H1 (cell line): ENCODE measurements at regions not wholly inside any gene's neighbourhood (a gene's known extent, or its start where the extent isn't known, plus 50 kb on each side); places are given as distances from the start of the nearest gene placed in this dataset.

Experiments used
- CTCF ChIA-PET: fragments of 300-600 bp; sonication (Branson Sonifier 250); formaldehyde crosslinking; loops from one replicate; lab custom pipeline; 2021; ENCODE audit not compliant: partially characterized antibody; lab: Charles Lee
- POLR2A ChIA-PET: fragments of 300-600 bp; sonication (Branson Sonifier 250); formaldehyde crosslinking; loops from one replicate; lab custom pipeline; 2021; ENCODE audit warnings: inconsistent platforms; ENCODE audit not compliant: partially characterized antibody; lab: Charles Lee
- DNase-seq, 2 experiments: peaks; one replicate each; pipeline versions ENCODE4 v3.0.0 to v3.0.0-alpha.2; 2010 to 2022; ENCODE audit warnings: low spot score in 2 of 2, low read depth in 1 of 2, mixed read lengths in 1 of 2
- FAIRE-seq: peaks from 2 replicates; lab custom pipeline; 2011; peaks lifted over from hg19 to GRCh38; lab: Jason Lieb, UNC
- H2AFZ ChIP-seq: 2 replicates; pipeline ENCODE4 v1.8.1; 2012; ENCODE audit warnings: low read length, inconsistent platforms
- H2AK5ac ChIP-seq: 2 replicates; pipeline ENCODE4 v1.6.1; 2013; ENCODE audit warnings: low read depth, low read length
- H2BK120ac ChIP-seq: replicated peaks from 2 replicates; pipeline ENCODE3; 2013; ENCODE audit warnings: low read depth, low read length, inconsistent platforms
- H2BK12ac ChIP-seq: 2 replicates; pipeline ENCODE4 v1.6.1; 2013; ENCODE audit warnings: low read depth, low read length
- H2BK15ac ChIP-seq: 2 replicates; pipeline ENCODE4 v1.6.1; 2013; ENCODE audit warnings: low read length
- H2BK20ac ChIP-seq: 2 replicates; pipeline ENCODE4 v1.6.1; 2013; ENCODE audit warnings: low read length
- H2BK5ac ChIP-seq: 2 replicates; pipeline ENCODE4 v1.6.1; 2013; ENCODE audit warnings: low read depth, low read length
- H3K14ac ChIP-seq: 2 replicates; pipeline ENCODE4 v1.6.1; 2013; ENCODE audit warnings: inconsistent platforms; ENCODE audit not compliant: insufficient read length
- H3K18ac ChIP-seq: 2 replicates; pipeline ENCODE4 v1.6.1; 2013; ENCODE audit warnings: low read length; ENCODE audit errors: extremely low read depth
- H3K23ac ChIP-seq: 2 replicates; pipeline ENCODE4 v1.6.1; 2013; ENCODE audit warnings: inconsistent platforms; ENCODE audit not compliant: insufficient read length
- H3K23me2 ChIP-seq: 2 replicates; pipeline ENCODE4 v1.6.1; 2013; ENCODE audit warnings: low read depth, low read length
- H3K27ac ChIP-seq: 2 replicates; pipeline ENCODE4 v1.6.1; 2011; ENCODE audit warnings: low read depth, low read length, inconsistent platforms
- H3K27me3 ChIP-seq, 4 experiments: replicated peaks in 1 of 4; 1 replicate in 1 of 4; 2 replicates in 3 of 4; pipeline versions ENCODE4 v1.6.1 to v1.8.1; 2011 to 2013; ENCODE audit warnings: low read length in 3 of 4, mild to moderate bottlenecking in 3 of 4, inconsistent platforms in 2 of 4, mixed read lengths in 2 of 4, moderate library complexity in 1 of 4; ENCODE audit not compliant: control insufficient read depth in 3 of 4, insufficient read depth in 3 of 4; ENCODE audit errors: extremely low read depth in 1 of 4
- H3K36me3 ChIP-seq, 4 experiments: 2 replicates each; pipeline versions ENCODE4 v1.6.1 to v1.8.1; 2011 to 2013; ENCODE audit warnings: mild to moderate bottlenecking in 4 of 4, low read length in 3 of 4, moderate library complexity in 2 of 4, control low read depth in 1 of 4, inconsistent platforms in 1 of 4; ENCODE audit not compliant: insufficient read depth in 4 of 4, control insufficient read depth in 2 of 4
- H3K4ac ChIP-seq: replicated peaks from 2 replicates; pipeline ENCODE3; 2013; ENCODE audit warnings: low read length, low read depth, mixed read lengths, inconsistent platforms; ENCODE audit not compliant: insufficient read length
- H3K4me1 ChIP-seq, 4 experiments: replicated peaks in 1 of 4; 1 replicate in 1 of 4; 2 replicates in 3 of 4; pipeline versions ENCODE4 v1.6.1 to v1.8.1; 2011 to 2013; ENCODE audit warnings: low read length in 3 of 4, inconsistent platforms in 2 of 4, mixed read lengths in 1 of 4; ENCODE audit not compliant: insufficient read depth in 4 of 4, control insufficient read depth in 3 of 4
- H3K4me2 ChIP-seq, 2 experiments: 2 replicates each; pipeline versions ENCODE4 v1.6.1 to v1.8.1; 2011 to 2013; ENCODE audit warnings: low read depth in 2 of 2, low read length in 2 of 2, control low read depth in 1 of 2, inconsistent platforms in 1 of 2, mild to moderate bottlenecking in 1 of 2; ENCODE audit not compliant: insufficient read depth in 1 of 2
- H3K4me3 ChIP-seq, 4 experiments: fragments of 200-600, 300-600 bp in 1 of 4; sonication (generic), shearing (Covaris generic), sonication (Bioruptor Twin) in 1 of 4; 2 replicates each; pipeline versions ENCODE4 v1.5.1 to v1.8.1; 2011 to 2016; ENCODE audit warnings: low read length in 4 of 4, low read depth in 3 of 4, control low read depth in 2 of 4, inconsistent platforms in 2 of 4, mild to moderate bottlenecking in 2 of 4, mixed read lengths in 1 of 4, moderate library complexity in 1 of 4; ENCODE audit not compliant: insufficient read depth in 2 of 4; ENCODE audit errors: extremely low read depth in 1 of 4
- H3K56ac ChIP-seq: replicated peaks from 2 replicates; pipeline ENCODE3; 2013; ENCODE audit warnings: low read depth, mild to moderate bottlenecking, mixed read lengths, low read length, inconsistent platforms; ENCODE audit not compliant: insufficient read length
- H3K79me1 ChIP-seq: 2 replicates; pipeline ENCODE4 v1.6.1; 2013; ENCODE audit warnings: low read depth, low read length, control low read depth
- H3K79me2 ChIP-seq, 2 experiments: 2 replicates each; pipeline versions ENCODE4 v1.6.1 to v1.8.1; 2012 to 2013; ENCODE audit warnings: low read length in 2 of 2, mild to moderate bottlenecking in 2 of 2, inconsistent platforms in 1 of 2; ENCODE audit not compliant: insufficient read depth in 2 of 2, control insufficient read depth in 1 of 2
- H3K9ac ChIP-seq, 4 experiments: replicated peaks in 1 of 4; 1 replicate in 1 of 4; 2 replicates in 3 of 4; pipeline versions ENCODE4 v1.6.1 to v1.8.1; 2011 to 2013; ENCODE audit warnings: low read depth in 3 of 4, low read length in 3 of 4, control low read depth in 2 of 4, mild to moderate bottlenecking in 2 of 4, moderate library complexity in 2 of 4, inconsistent platforms in 1 of 4; ENCODE audit errors: extremely low read depth in 1 of 4
- H3K9me3 ChIP-seq, 2 experiments: 2 replicates each; pipeline versions ENCODE4 v1.6.1 to v1.8.1; 2012 to 2013; ENCODE audit warnings: mild to moderate bottlenecking in 2 of 2, moderate library complexity in 2 of 2, control low read depth in 1 of 2, inconsistent platforms in 1 of 2, low read depth in 1 of 2, low read length in 1 of 2, mixed read lengths in 1 of 2; ENCODE audit not compliant: insufficient read depth in 2 of 2
- H4K20me1 ChIP-seq, 2 experiments: replicated peaks in 1 of 2; 2 replicates each; pipeline versions ENCODE3 to v1.8.1; 2011 to 2013; ENCODE audit warnings: inconsistent platforms in 2 of 2, low read length in 2 of 2, mild to moderate bottlenecking in 1 of 2; ENCODE audit not compliant: insufficient read depth in 2 of 2, control insufficient read depth in 1 of 2
- H4K5ac ChIP-seq: 2 replicates; pipeline ENCODE4 v1.6.1; 2013; ENCODE audit warnings: low read length, low read depth, mixed read lengths, inconsistent platforms; ENCODE audit not compliant: insufficient read length
- H4K8ac ChIP-seq: 2 replicates; pipeline ENCODE4 v1.8.0; 2013; ENCODE audit warnings: mild to moderate bottlenecking, moderate library complexity, low read length, inconsistent platforms; ENCODE audit not compliant: insufficient read depth; ENCODE audit errors: extremely low read depth
- H4K91ac ChIP-seq: replicated peaks from 2 replicates; pipeline ENCODE3; 2013; ENCODE audit warnings: low read length, mixed read lengths, inconsistent platforms; ENCODE audit not compliant: insufficient read length
- CHD1 ChIP-seq: IDR thresholded peaks from 2 replicates; pipeline ENCODE4 v1.6.1; 2012; ENCODE audit warnings: low read depth, low read length, improper control_type of control experiment
- GABPA ChIP-seq: IDR thresholded peaks from 2 replicates; pipeline ENCODE4 v1.6.1; 2011; ENCODE audit warnings: mild to moderate bottlenecking, low read length, moderate library complexity, borderline replicate concordance; ENCODE audit not compliant: insufficient read depth
- HDAC6 ChIP-seq: IDR thresholded peaks from one replicate; pipeline ENCODE4 v1.7.1; 2012; ENCODE audit warnings: low read depth, mild to moderate bottlenecking, inconsistent platforms, low read length, moderate library complexity
- JUN ChIP-seq: IDR thresholded peaks from 2 replicates; pipeline ENCODE4 v1.6.1; 2011; ENCODE audit warnings: low read depth, mild to moderate bottlenecking, improper control_type of control experiment, low read length
- KDM1A ChIP-seq: fragments of 200-600, 300-600 bp; sonication (generic); IDR thresholded peaks from 2 replicates; pipeline ENCODE4 v1.7.1; 2016; ENCODE audit warnings: mild to moderate bottlenecking, low read length, borderline replicate concordance
- POU5F1 ChIP-seq: IDR thresholded peaks from 2 replicates; pipeline ENCODE4 v1.6.1; 2011; ENCODE audit warnings: low read depth, mild to moderate bottlenecking, low read length, moderate library complexity
- RAD21 ChIP-seq, 2 experiments: IDR thresholded peaks in 1 of 2; conservative IDR thresholded peaks in 1 of 2; 2 replicates each; pipeline ENCODE4 v1.6.1; 2011; ENCODE audit warnings: low read depth in 2 of 2, low read length in 2 of 2, improper control_type of control experiment in 1 of 2, inconsistent platforms in 1 of 2, mild to moderate bottlenecking in 1 of 2, moderate library complexity in 1 of 2
- SAP30 ChIP-seq: fragments of 300-600 bp; sonication (generic); IDR thresholded peaks from 2 replicates; pipeline ENCODE4 v1.7.1; 2012; ENCODE audit warnings: low read length, moderate library complexity, mild to moderate bottlenecking, inconsistent platforms; ENCODE audit not compliant: insufficient read depth, insufficient replicate concordance
- SIN3A ChIP-seq, 2 experiments: IDR thresholded peaks in 1 of 2; conservative IDR thresholded peaks in 1 of 2; 2 replicates each; pipeline ENCODE4 v1.6.1; 2011 to 2012; ENCODE audit warnings: low read length in 2 of 2, improper control_type of control experiment in 1 of 2, low read depth in 1 of 2, mild to moderate bottlenecking in 1 of 2
- SP1 ChIP-seq: IDR thresholded peaks from 2 replicates; pipeline ENCODE4 v1.6.1; 2011; ENCODE audit warnings: low read depth, low read length
- SP2 ChIP-seq: IDR thresholded peaks from 2 replicates; pipeline ENCODE4 v1.6.1; 2012; ENCODE audit warnings: mild to moderate bottlenecking, low read length, inconsistent platforms
- SP4 ChIP-seq: IDR thresholded peaks from 2 replicates; pipeline ENCODE4 v1.6.1; 2012; ENCODE audit warnings: low read length, inconsistent platforms
- TAF7 ChIP-seq: optimal IDR thresholded peaks from 2 replicates; pipeline ENCODE3; 2011; ENCODE audit warnings: low read depth, mild to moderate bottlenecking, inconsistent platforms, low read length, moderate library complexity, borderline replicate concordance
- WGBS, 2 experiments: shearing (Covaris generic) in 1 of 2; methylation state at CpG; one replicate each; pipeline versions ENCODE4 v1.1.6 to v1.1.7; 2013 to 2015; ENCODE audit warnings: low lambda C conversion rate in 2 of 2, mixed read lengths in 2 of 2, inconsistent platforms in 1 of 2, low coverage in 1 of 2, missing lambda C conversion rate in 1 of 2; ENCODE audit not compliant: insufficient replicate concordance in 2 of 2, insufficient coverage in 1 of 2, insufficient read length in 1 of 2; ENCODE audit errors: extremely low coverage in 1 of 2, missing lambda C conversion rate in 1 of 2; 5-methylcytosine and 5-hydroxymethylcytosine counted together
- TF ChIP-seq, protein P1 (sequence below): IDR thresholded peaks from 2 replicates; pipeline ENCODE4 v1.6.1; 2012; ENCODE audit warnings: inconsistent platforms

- no peaks in the 10 kb centered on the region for H3K27me3 ChIP-seq
- no peaks in the 10 kb centered on the region for H3K36me3 ChIP-seq
- no peaks in the 10 kb centered on the region for H3K79me2 ChIP-seq
- no peaks in the 10 kb centered on the region for H3K79me1 ChIP-seq
- no peak overlapping the region for H3K23ac ChIP-seq
- H2AFZ ChIP-seq: no peak overlapping the region
- FAIRE-seq: no peak
- ChIA-PET CTCF (interaction anchor here (0.7 to 0.8 kb wide), 2 partner anchors 15 to 171 kb away, joined by 3 to 4 read pairs; no protein-coding TSS in a partner anchor), POLR2A (no interaction called here)
- H2BK5ac ChIP-seq: no peak overlapping the region
- H4K5ac ChIP-seq: no peak overlapping the region
- H3K4ac ChIP-seq: no peak overlapping the region
- no peak for DNase-seq
- no peak overlapping the region for H3K9ac ChIP-seq
- no peaks in the 10 kb centered on the region for H3K4me1 ChIP-seq
- H3K56ac ChIP-seq: no peak overlapping the region
- WGBS, 2 experiments: 92% methylated on average over 5 of the region's 5 CpGs; no CpG with 5 or more reads in 1 of the 2 experiments
- H3K27ac ChIP-seq: no peak overlapping the region
- H2BK15ac ChIP-seq: no peak overlapping the region
- H2AK5ac ChIP-seq: no peak overlapping the region
- no peak overlapping the region for H3K18ac ChIP-seq
- H3K4me2 ChIP-seq: no peak overlapping the region
- H2BK12ac ChIP-seq: no peak overlapping the region
- H4K20me1 ChIP-seq: no peaks in the 10 kb centered on the region
- no peak overlapping the region for H4K8ac ChIP-seq
- no peak overlapping the region for H2BK120ac ChIP-seq
- H2BK20ac ChIP-seq: no peak overlapping the region
- no peaks in the 10 kb centered on the region for H3K23me2 ChIP-seq
- H4K91ac ChIP-seq: no peak overlapping the region
- no peak overlapping the region for H3K14ac ChIP-seq
- H3K9me3 ChIP-seq: no peaks in the 10 kb centered on the region
- H3K4me3 ChIP-seq: no peak overlapping the region
- no peak for TF ChIP-seq KDM1A
- TF ChIP-seq SP1: no peak
- no peak for TF ChIP-seq CHD1
- no peak for TF ChIP-seq SAP30
- no peak for TF ChIP-seq HDAC6
- no peak for TF ChIP-seq SIN3A (conservative IDR thresholded peaks at IDR 0.05 in 1 of 2, IDR thresholded peaks at IDR 0.05 in 1 of 2; ENCODE audit: low read depth in 1 of 2, low read length in 2 of 2)
- TF ChIP-seq, protein P1, sequence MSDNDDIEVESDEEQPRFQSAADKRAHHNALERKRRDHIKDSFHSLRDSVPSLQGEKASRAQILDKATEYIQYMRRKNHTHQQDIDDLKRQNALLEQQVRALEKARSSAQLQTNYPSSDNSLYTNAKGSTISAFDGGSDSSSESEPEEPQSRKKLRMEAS: no peak
- TF ChIP-seq GABPA: no peak
- TF ChIP-seq TAF7: no peak
- no peak for TF ChIP-seq POU5F1
- TF ChIP-seq SP4: no peak
- no peak for TF ChIP-seq JUN
- TF ChIP-seq SP2: no peak
- no peak for TF ChIP-seq RAD21 (IDR thresholded peaks at IDR 0.05 in 1 of 2, conservative IDR thresholded peaks at IDR 0.05 in 1 of 2; ENCODE audit: low read depth in 2 of 2, low read length in 2 of 2)
Observed at GRCh38 chr5:126692971-126693370, 84.0 kb upstream of the LMNB1 start.
